ENCODE measurements at regions not wholly inside any gene's neighbourhood (a gene's known extent, or its start where the extent isn't known, plus 50 kb on each side); places are given as distances from the start of the nearest gene placed in this dataset.

- in situ Hi-C loops (cut with MboI; ENCODE audit: low sequenced_read_pairs in 4 of 4) (no loop called here), intact Hi-C loops (cut with DNase I; ENCODE audit: low total_unique reads) (no loop called here)
- TF ChIP-seq CTCF (IDR thresholded peaks at IDR 0.05 in 4 of 5, conservative IDR thresholded peaks at IDR 0.05 in 1 of 5), result no peak
- no peak for TF ChIP-seq POLR2A (IDR thresholded peaks at IDR 0.05)
- H3K27ac ChIP-seq, result no peak overlapping the region
- H3K27me3 ChIP-seq, result no peaks in the 10 kb centered on the region
- DNase-seq, result no peak
- no peaks in the 10 kb centered on the region for H3K36me3 ChIP-seq
- no peaks in the 10 kb centered on the region for H3K9me3 ChIP-seq
- ATAC-seq, result no peak
- H3K4me3 ChIP-seq, result no peak overlapping the region
- H3K4me1 ChIP-seq, result no peaks in the 10 kb centered on the region
Measured at GRCh38 chr4:13118633-13119032, 365.5 kb downstream of the RAB28 start.

DNA sequence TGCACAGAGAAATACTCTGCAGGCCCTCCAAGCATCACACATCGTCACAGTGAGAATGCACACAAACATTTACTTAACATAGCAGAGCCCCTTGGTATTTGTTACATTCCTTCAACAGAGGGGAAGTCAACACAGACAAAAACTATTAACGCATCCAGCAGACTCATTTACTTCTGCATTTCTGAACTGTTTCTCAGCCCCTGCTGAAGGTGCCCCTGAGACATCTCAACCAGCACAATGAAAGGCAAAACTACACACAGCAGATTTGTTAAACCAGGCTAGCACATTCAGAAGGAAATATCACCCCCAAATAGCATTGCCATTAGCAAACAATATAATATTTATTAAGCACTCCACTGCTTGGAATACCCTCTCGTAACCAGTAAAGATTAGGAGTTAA, 367.0 kb downstream of the RAB28 start:
- intact Hi-C loops (cut with DNase I; ENCODE audit: low total_unique reads), result no loop called here
- no peaks in the 10 kb centered on the region for H3K4me1 ChIP-seq
- no peak for TF ChIP-seq POLR2A (IDR thresholded peaks at IDR 0.05)
- no peak overlapping the region for H3K4me3 ChIP-seq
- no peaks in the 10 kb centered on the region for H3K27me3 ChIP-seq
- no peak for ATAC-seq
- no peak for DNase-seq
- H3K27ac ChIP-seq, result no peak overlapping the region
- in situ Hi-C loops (cut with MboI; ENCODE audit: low sequenced_read_pairs in 4 of 4), result no loop called here
- H3K9me3 ChIP-seq, result no peaks in the 10 kb centered on the region
- no peaks in the 10 kb centered on the region for H3K36me3 ChIP-seq

GRCh38 chr4:13112030-13112429, 372.1 kb downstream of the RAB28 start:
- no peaks in the 10 kb centered on the region for H3K27me3 ChIP-seq
- intact Hi-C loops (cut with DNase I; ENCODE audit: low total_unique reads), result no loop called here
- in situ Hi-C loops (cut with MboI; ENCODE audit: low sequenced_read_pairs in 4 of 4), result no loop called here
- TF ChIP-seq CTCF (IDR thresholded peaks at IDR 0.05 in 4 of 5, conservative IDR thresholded peaks at IDR 0.05 in 1 of 5) (no peak), POLR2A (IDR thresholded peaks at IDR 0.05) (no peak)
- H3K27ac ChIP-seq, result no peak overlapping the region
- no peak overlapping the region for H3K4me3 ChIP-seq
- H3K36me3 ChIP-seq, result no peaks in the 10 kb centered on the region
- no peaks in the 10 kb centered on the region for H3K9me3 ChIP-seq
- DNase-seq (no peak), ATAC-seq (no peak)
- no peaks in the 10 kb centered on the region for H3K4me1 ChIP-seq

GRCh38 chr4:13109536-13109935, 374.6 kb downstream of the RAB28 start:
- no peak overlapping the region for H3K27ac ChIP-seq
- H3K9me3 ChIP-seq, result no peaks in the 10 kb centered on the region
- DNase-seq (no peak), ATAC-seq (no peak)
- TF ChIP-seq POLR2A (IDR thresholded peaks at IDR 0.05) (no peak), CTCF (IDR thresholded peaks at IDR 0.05 in 4 of 5, conservative IDR thresholded peaks at IDR 0.05 in 1 of 5) (no peak)
- no peak overlapping the region for H3K4me3 ChIP-seq
- H3K27me3 ChIP-seq, result no peaks in the 10 kb centered on the region
- in situ Hi-C loops (cut with MboI; ENCODE audit: low sequenced_read_pairs in 4 of 4), result no loop called here
- no peaks in the 10 kb centered on the region for H3K36me3 ChIP-seq
- intact Hi-C loops (cut with DNase I; ENCODE audit: low total_unique reads), result no loop called here
- H3K4me1 ChIP-seq, result no peaks in the 10 kb centered on the region

- DNase-seq (no peak), ATAC-seq (no peak)
- no peak for TF ChIP-seq CTCF (IDR thresholded peaks at IDR 0.05 in 4 of 5, conservative IDR thresholded peaks at IDR 0.05 in 1 of 5)
- no peak for TF ChIP-seq POLR2A (IDR thresholded peaks at IDR 0.05)
- H3K4me3 ChIP-seq, result no peak overlapping the region
- H3K36me3 ChIP-seq, result no peaks in the 10 kb centered on the region
- no peaks in the 10 kb centered on the region for H3K9me3 ChIP-seq
- in situ Hi-C loops (cut with MboI; ENCODE audit: low sequenced_read_pairs in 4 of 4) (no loop called here), intact Hi-C loops (cut with DNase I; ENCODE audit: low total_unique reads) (no loop called here)
- H3K27ac ChIP-seq, result no peak overlapping the region
- H3K27me3 ChIP-seq, result no peaks in the 10 kb centered on the region
- no peaks in the 10 kb centered on the region for H3K4me1 ChIP-seq
Measured at GRCh38 chr4:13108096-13108495, 376.0 kb downstream of the RAB28 start.
